ENCODE measurements at regions not wholly inside any gene's neighbourhood (a gene's known extent, or its start where the extent isn't known, plus 50 kb on each side); places are given as distances from the start of the nearest gene placed in this dataset.
"Not testable (repeated sequence)": the region's sequence is repeated elsewhere in the genome, so short reads cannot be mapped to it uniquely, and the experiment has no call there.

- DNase-seq = no peak
Measured at GRCh38 chr9:75414371-75415160, 326.3 kb downstream of the OSTF1 start.

GRCh38 chr9:75417471-75417870, 329.2 kb downstream of the OSTF1 start:
- DNase-seq = no peak

GRCh38 chr9:75418518-75418917, 330.2 kb downstream of the OSTF1 start:
- no peak for DNase-seq

- DNase-seq = no peak
Measured at GRCh38 chr9:75422944-75423522, 334.7 kb downstream of the OSTF1 start.

GRCh38 chr9:75429531-75430475, 341.5 kb downstream of the OSTF1 start:
- DNase-seq = no peak

GRCh38 chr9:75431375-75431774, 343.1 kb downstream of the OSTF1 start:
- no peak for DNase-seq

- DNase-seq = no peak
Measured at GRCh38 chr9:75432386-75432785, 344.1 kb downstream of the OSTF1 start.

- no peak for DNase-seq
Measured at GRCh38 chr9:75432888-75433287, 344.6 kb downstream of the OSTF1 start.

GRCh38 chr9:75438716-75439115, 350.4 kb downstream of the OSTF1 start:
- no peak for DNase-seq

GRCh38 chr9:75440914-75441313, 352.6 kb downstream of the OSTF1 start:
- no peak for DNase-seq

- no peak for DNase-seq
Measured at GRCh38 chr9:75445144-75445543, 356.8 kb downstream of the OSTF1 start.

GRCh38 chr9:75447281-75447680, 359.0 kb downstream of the OSTF1 start:
- DNase-seq = no peak

GRCh38 chr9:75448281-75448680, 360.0 kb downstream of the OSTF1 start:
- no peak for DNase-seq

GRCh38 chr9:75448955-75449354, 360.6 kb downstream of the OSTF1 start:
- DNase-seq = no peak

- no peak for DNase-seq
Measured at GRCh38 chr9:75451045-75451444, 362.7 kb downstream of the OSTF1 start.

GRCh38 chr9:75451505-75451904, 363.2 kb downstream of the OSTF1 start:
- no peak for DNase-seq

GRCh38 chr9:75452512-75452911, 364.2 kb downstream of the OSTF1 start:
- DNase-seq = no peak

- DNase-seq = no peak
Measured at GRCh38 chr9:75454043-75454442, 365.7 kb downstream of the OSTF1 start.

GRCh38 chr9:75454891-75455290, 366.6 kb downstream of the OSTF1 start:
- DNase-seq = no peak

- no peak for DNase-seq
Measured at GRCh38 chr9:75455444-75455921, 367.2 kb downstream of the OSTF1 start.

- DNase-seq = no peak
Measured at GRCh38 chr9:75456698-75457097, 368.4 kb downstream of the OSTF1 start.

GRCh38 chr9:75457474-75458011, 369.2 kb downstream of the OSTF1 start:
- no peak for DNase-seq

- not testable (repeated sequence) for DNase-seq
Measured at GRCh38 chr9:75459311-75459710, 371.0 kb downstream of the OSTF1 start.

All from left hindlimb (tissue), 1 donor.